BLaER1 treated with 17β-estradiol and CSF1 and Interleukin-3, amounts not matched to agents 10 nM and 100 nM (cell line): ENCODE measurements at regions not wholly inside any gene's neighbourhood (a gene's known extent, or its start where the extent isn't known, plus 50 kb on each side); places are given as distances from the start of the nearest gene placed in this dataset.
A peak's percentile ranks its signal among the peaks of the same experiment; 100 is the strongest.

Source experiments
- H3K27ac ChIP-seq, 11 experiments: shearing (Covaris generic); formaldehyde crosslinking; 2 replicates each; pipeline ENCODE4 v1.8.1; 2022
- H3K27me3 ChIP-seq, 11 experiments: shearing (Covaris generic); formaldehyde crosslinking; 2 replicates each; pipeline ENCODE4 v1.8.1; 2022
- H3K36me3 ChIP-seq, 11 experiments: shearing (Covaris generic); formaldehyde crosslinking; 2 replicates each; pipeline ENCODE4 v1.8.1; 2022
- H3K4me1 ChIP-seq, 10 experiments: shearing (Covaris generic); formaldehyde crosslinking; 2 replicates each; pipeline ENCODE4 v1.8.1; 2022
- H3K4me2 ChIP-seq, 11 experiments: shearing (Covaris generic); formaldehyde crosslinking; 2 replicates each; pipeline ENCODE4 v1.8.1; 2022
- H3K4me3 ChIP-seq, 10 experiments: shearing (Covaris generic); formaldehyde crosslinking; 2 replicates each; pipeline ENCODE4 v1.8.1; 2022
- H3K9ac ChIP-seq, 11 experiments: shearing (Covaris generic); formaldehyde crosslinking; 2 replicates each; pipeline ENCODE4 v1.8.1; 2022
- H3K9me3 ChIP-seq, 11 experiments: shearing (Covaris generic); formaldehyde crosslinking; replicated peaks in 1 of 11; 2 replicates each; pipeline ENCODE4 v1.8.1; 2022
- H4K20me1 ChIP-seq, 11 experiments: shearing (Covaris generic); formaldehyde crosslinking; 2 replicates each; pipeline ENCODE4 v1.8.1; 2022
- Cebpa-rat ChIP-seq, 11 experiments: shearing (Covaris generic); IDR thresholded peaks; 2 replicates each; pipeline ENCODE4 v1.8.1; 2022

DNA sequence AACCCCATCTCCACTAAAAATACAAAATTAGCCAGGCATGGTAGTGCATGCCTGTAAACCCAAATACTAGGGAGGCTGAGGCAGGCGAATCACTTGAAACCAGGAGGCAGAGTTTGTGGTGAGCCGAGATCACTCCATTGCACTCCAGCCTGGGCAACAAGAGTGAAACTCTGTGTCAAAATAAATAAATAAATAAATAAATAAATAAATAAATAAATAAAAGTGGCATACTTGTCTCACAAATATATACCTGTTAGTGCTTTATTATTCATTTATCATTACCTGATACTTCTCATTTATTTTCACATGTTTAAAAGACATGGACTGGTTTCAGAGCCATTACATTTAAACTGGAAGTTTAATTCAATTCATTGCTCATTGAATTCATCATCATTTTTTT is 491.4 kb upstream of the CDH7 start:
- Histone ChIP-seq H3K9me3 (no peaks in the 10 kb centered on the region), H4K20me1 (no peaks in the 10 kb centered on the region), H3K27me3 (no peaks in the 10 kb centered on the region), H3K4me2 (no peak overlapping the region), H3K4me3 (no peak overlapping the region), H3K36me3 (no peaks in the 10 kb centered on the region), H3K9ac (no peak overlapping the region), H3K27ac (no peak overlapping the region), H3K4me1 (no peaks in the 10 kb centered on the region)
- TF ChIP-seq Cebpa-rat (IDR thresholded peaks at IDR 0.05) = no peak

DNA sequence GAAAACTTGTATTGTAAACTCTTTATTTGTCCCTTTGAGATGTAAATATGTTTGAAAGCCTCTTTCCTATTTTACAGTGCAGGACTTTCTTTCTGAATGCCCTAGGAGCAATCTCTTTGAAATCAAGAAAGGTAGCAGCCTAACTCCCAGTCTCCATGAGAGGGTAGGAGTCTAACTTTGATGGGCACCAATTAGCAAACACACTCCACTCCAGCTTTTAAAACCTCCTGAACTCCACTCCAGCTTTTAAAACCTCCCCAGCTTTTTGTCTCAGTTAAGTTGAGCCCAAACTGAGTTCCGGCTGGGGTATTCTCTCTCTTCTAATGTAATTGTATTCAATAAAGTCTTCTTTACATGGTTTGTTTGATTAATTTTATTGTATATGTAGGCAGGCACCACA is 493.7 kb upstream of the CDH7 start:
- no peaks in the 10 kb centered on the region for H3K36me3 ChIP-seq
- no peaks in the 10 kb centered on the region for H4K20me1 ChIP-seq
- H3K9me3 ChIP-seq = no peaks in the 10 kb centered on the region
- no peaks in the 10 kb centered on the region for H3K27me3 ChIP-seq
- no peaks in the 10 kb centered on the region for H3K4me1 ChIP-seq
- no peak overlapping the region for H3K9ac ChIP-seq
- H3K4me3 ChIP-seq = no peak overlapping the region
- no peak overlapping the region for H3K4me2 ChIP-seq
- H3K27ac ChIP-seq = no peak overlapping the region
- no peak for TF ChIP-seq Cebpa-rat (IDR thresholded peaks at IDR 0.05)

DNA sequence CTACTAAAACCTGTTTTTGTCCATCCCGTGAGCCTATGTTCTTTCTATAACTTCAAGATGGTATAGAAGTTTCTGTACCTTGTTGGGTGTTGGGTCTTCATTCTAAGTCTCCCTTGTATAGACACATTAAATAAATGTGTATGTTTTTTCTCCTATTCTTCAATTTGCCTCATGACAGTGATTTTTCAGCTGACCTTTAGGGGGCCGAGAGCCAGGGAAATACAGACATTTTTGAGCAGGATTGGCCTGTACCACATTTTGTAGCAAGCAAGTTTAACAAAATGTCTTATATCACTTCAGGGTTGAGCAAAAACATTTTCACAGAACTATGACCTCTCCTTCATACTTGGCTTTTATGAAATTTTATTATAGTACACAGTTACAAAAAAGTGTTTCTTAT is 495.4 kb upstream of the CDH7 start:
- no peak for TF ChIP-seq Cebpa-rat (IDR thresholded peaks at IDR 0.05)
- no peaks in the 10 kb centered on the region for H3K27me3 ChIP-seq
- H3K36me3 ChIP-seq = no peaks in the 10 kb centered on the region
- H3K9ac ChIP-seq = no peak overlapping the region
- H3K4me2 ChIP-seq = no peak overlapping the region
- no peaks in the 10 kb centered on the region for H4K20me1 ChIP-seq
- H3K27ac ChIP-seq = no peak overlapping the region
- H3K4me3 ChIP-seq = no peak overlapping the region
- H3K9me3 ChIP-seq = no peaks in the 10 kb centered on the region
- no peaks in the 10 kb centered on the region for H3K4me1 ChIP-seq

DNA sequence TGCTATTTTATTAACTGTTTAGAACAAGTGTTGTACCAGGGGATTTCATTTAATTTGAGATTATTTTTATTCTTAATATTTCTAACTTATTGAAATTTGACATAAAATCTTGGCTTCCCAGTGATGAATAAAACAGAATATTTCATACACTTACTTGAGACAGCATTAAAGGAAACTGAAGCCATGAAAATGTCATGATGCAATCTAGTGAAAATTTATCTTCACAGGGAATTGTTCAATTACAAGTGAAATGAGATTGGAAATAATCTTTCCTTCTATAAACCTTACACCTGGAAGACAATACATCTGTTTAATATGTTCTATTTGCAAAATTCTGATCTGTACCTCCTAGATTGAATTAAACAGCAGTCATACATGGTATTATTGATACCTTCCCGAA is 511.0 kb upstream of the CDH7 start:
- H3K36me3 ChIP-seq = no peaks in the 10 kb centered on the region
- peaks cover 4 to 19% (median 7%) of the 10 kb centered on the region in 10 experiments; a peak in 15 of 20 replicates for H3K4me1 ChIP-seq
- H3K4me3 ChIP-seq = no peak overlapping the region
- H3K9me3 ChIP-seq = no peaks in the 10 kb centered on the region
- no peak overlapping the region for H3K27ac ChIP-seq
- H3K27me3 ChIP-seq = no peaks in the 10 kb centered on the region
- H3K9ac ChIP-seq = no peak overlapping the region
- no peaks in the 10 kb centered on the region for H4K20me1 ChIP-seq
- no peak overlapping the region for H3K4me2 ChIP-seq
- TF ChIP-seq Cebpa-rat (IDR thresholded peaks at IDR 0.05) = no peak

DNA sequence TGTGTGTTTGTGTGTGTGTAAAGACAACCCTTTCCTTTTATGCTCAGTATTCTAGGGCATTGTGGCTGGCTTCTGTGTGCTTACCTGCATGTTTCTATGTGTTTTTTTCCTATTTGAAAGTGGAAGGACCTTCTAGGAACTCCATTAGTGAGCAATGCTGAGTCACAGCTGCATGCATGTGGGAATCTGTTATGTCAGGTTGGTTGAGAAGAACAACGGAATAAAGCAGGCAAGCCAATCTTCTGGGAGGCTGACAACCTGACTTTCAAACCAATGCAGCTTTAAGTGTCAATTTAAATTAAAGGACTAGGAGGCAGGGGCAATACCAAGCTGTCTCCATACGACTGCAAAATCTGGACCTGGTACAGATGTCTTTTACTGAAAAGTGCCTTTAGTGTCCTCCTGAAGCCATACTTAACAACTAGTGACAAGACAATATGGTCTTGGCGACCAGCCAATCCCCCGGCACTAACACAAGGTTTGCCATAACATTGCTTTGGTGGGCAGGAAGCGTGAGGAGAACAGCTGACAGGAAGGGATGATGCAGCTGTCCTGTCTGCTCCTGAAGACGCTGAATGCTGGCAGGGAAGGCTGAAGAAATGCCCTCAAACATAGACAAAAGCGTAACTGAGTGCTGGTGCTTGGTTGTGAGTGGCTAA is 514.7 kb upstream of the CDH7 start:
- Histone ChIP-seq H4K20me1 (no peaks in the 10 kb centered on the region), H3K9ac (no peak overlapping the region), H3K4me1 (peaks cover 4 to 30% (median 7%) of the 10 kb centered on the region in 10 experiments; a peak in 15 of 20 replicates), H3K27me3 (no peaks in the 10 kb centered on the region), H3K4me2 (peak overlapping the region; percentile 19 to 79 (median 38); a peak in 16 of 22 replicates), H3K9me3 (no peaks in the 10 kb centered on the region), H3K36me3 (no peaks in the 10 kb centered on the region), H3K4me3 (no peak overlapping the region), H3K27ac (peak overlapping the region in 1 of 11 experiments; percentile 3; a peak in 1 of 22 replicates)
- TF ChIP-seq Cebpa-rat (IDR thresholded peaks at IDR 0.05) = no peak

DNA sequence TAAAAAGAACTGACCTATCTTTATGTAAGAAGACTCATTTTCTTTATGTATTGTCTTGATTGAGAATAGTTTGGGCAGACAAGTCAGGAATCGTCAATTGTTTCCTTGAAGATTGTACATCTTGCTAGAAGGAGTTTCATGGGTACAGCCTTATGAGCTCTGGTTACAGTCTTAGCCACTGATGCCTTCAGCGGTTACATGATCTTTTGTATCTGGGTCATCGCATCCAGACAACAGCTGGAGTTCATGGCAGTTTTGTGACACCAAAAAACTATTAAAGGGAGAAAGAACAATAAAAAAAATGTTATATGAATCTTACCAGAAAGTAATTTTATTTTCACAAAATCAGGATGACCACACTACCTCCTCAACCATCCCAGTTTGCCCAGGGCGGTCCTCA is 520.5 kb upstream of the CDH7 start:
- H3K9ac ChIP-seq = no peak overlapping the region
- no peaks in the 10 kb centered on the region for H3K9me3 ChIP-seq
- H3K27ac ChIP-seq = no peak overlapping the region
- no peak overlapping the region for H3K4me3 ChIP-seq
- H4K20me1 ChIP-seq = no peaks in the 10 kb centered on the region
- TF ChIP-seq Cebpa-rat (IDR thresholded peaks at IDR 0.05) = no peak
- H3K27me3 ChIP-seq = no peaks in the 10 kb centered on the region
- H3K4me2 ChIP-seq = no peak overlapping the region
- no peaks in the 10 kb centered on the region for H3K36me3 ChIP-seq
- H3K4me1 ChIP-seq = peaks cover 0 to 11% (median 0%) of the 10 kb centered on the region in 10 experiments; a peak in 3 of 20 replicates

DNA sequence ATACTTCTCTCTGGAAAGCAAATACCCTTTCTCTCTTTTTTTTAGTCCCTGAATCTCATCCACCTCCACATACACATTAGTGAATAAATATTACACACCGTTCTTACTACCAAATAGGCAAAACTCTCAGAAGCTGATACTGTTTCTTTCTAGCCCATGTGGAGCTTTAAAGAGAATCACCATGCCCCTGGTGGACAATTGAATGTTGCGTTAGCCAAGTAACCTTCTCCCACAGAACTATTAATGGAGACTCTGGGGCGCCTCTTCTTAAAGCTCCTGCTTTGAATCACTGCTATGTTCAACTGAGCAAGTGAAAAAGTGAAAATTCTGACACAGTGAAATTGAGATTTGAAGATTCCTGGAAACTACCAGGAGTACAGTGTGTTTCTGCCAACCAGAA is 522.8 kb upstream of the CDH7 start:
- no peak overlapping the region for H3K4me3 ChIP-seq
- H3K9me3 ChIP-seq = no peaks in the 10 kb centered on the region
- no peaks in the 10 kb centered on the region for H4K20me1 ChIP-seq
- no peaks in the 10 kb centered on the region for H3K4me1 ChIP-seq
- no peak for TF ChIP-seq Cebpa-rat (IDR thresholded peaks at IDR 0.05)
- H3K4me2 ChIP-seq = no peak overlapping the region
- no peak overlapping the region for H3K27ac ChIP-seq
- H3K36me3 ChIP-seq = no peaks in the 10 kb centered on the region
- H3K9ac ChIP-seq = no peak overlapping the region
- H3K27me3 ChIP-seq = no peaks in the 10 kb centered on the region

DNA sequence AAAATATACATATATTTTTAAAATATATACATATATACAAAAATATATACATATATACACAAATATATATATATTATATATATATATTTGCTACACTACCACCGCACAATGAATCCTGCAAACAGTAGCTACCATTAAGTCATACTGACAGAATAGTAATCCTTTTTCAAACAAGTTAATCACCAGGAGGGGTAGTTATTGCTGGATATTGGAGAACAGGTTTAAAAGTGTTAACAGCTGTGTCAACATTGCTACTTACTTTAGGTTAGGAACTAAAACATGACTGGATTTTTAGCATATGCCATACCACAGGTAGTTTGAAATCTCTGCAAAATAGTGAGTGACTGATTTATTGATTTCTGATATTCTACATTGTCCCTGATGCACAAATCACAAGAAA is 529.1 kb upstream of the CDH7 start:
- Histone ChIP-seq H3K36me3 (no peaks in the 10 kb centered on the region), H3K9ac (no peak overlapping the region), H3K27me3 (no peaks in the 10 kb centered on the region), H3K4me2 (no peak overlapping the region), H3K27ac (no peak overlapping the region), H3K4me3 (no peak overlapping the region), H4K20me1 (no peaks in the 10 kb centered on the region), H3K9me3 (no peaks in the 10 kb centered on the region), H3K4me1 (no peaks in the 10 kb centered on the region)
- TF ChIP-seq Cebpa-rat (IDR thresholded peaks at IDR 0.05) = no peak

DNA sequence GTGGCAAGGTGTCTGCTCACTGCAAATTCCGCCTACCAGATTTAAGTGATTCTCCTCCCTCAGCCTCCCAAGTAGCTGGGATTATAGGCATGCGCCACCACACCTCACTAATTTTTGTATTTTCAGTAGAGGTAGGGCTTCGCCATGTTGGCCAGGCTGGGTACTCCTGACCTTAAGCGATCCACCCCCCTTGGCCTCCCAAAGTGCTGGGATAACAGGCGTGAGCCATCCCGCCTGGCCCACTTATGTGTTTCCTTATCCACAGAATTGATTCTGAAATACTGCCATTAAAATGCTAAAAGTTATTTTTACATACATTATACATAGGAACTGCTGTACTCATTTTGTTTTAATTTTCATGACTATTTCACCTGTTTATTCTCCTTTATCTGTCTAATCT is 529.7 kb upstream of the CDH7 start:
- H3K4me3 ChIP-seq = no peak overlapping the region
- H3K36me3 ChIP-seq = no peaks in the 10 kb centered on the region
- H3K27ac ChIP-seq = no peak overlapping the region
- H4K20me1 ChIP-seq = no peaks in the 10 kb centered on the region
- no peaks in the 10 kb centered on the region for H3K4me1 ChIP-seq
- no peaks in the 10 kb centered on the region for H3K27me3 ChIP-seq
- no peaks in the 10 kb centered on the region for H3K9me3 ChIP-seq
- no peak overlapping the region for H3K4me2 ChIP-seq
- H3K9ac ChIP-seq = no peak overlapping the region
- no peak for TF ChIP-seq Cebpa-rat (IDR thresholded peaks at IDR 0.05)

DNA sequence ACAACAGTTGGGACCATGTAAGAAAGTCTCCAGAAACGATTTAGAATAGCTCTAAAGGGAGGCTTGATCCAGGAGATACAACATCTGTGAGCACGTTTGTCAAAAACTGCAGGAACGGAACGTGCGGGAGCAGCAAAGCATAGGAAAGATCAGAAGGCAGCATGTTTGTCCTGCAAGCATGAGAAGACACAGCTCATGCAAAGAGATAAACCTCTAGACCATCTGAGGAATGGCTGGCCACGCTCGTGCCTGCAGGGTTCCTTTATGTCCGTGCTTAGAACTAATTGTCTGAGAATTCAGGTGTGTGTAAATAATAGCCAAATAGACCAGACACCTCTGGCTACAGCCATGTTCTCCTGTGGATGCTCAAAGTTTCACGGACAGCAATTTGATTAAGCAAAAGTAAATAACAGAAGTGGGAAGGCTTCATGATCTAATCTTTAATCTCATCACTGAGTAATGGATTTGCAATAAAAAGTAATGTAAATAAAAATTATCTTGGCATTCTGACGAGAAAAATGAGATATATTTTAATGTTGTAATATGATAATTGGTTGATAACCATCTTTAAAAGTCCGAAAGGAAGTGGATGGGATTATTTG is 534.8 kb upstream of the CDH7 start:
- H3K27ac ChIP-seq = no peak overlapping the region
- H3K27me3 ChIP-seq = no peaks in the 10 kb centered on the region
- TF ChIP-seq Cebpa-rat (IDR thresholded peaks at IDR 0.05) = no peak
- no peak overlapping the region for H3K4me3 ChIP-seq
- no peak overlapping the region for H3K4me2 ChIP-seq
- H3K36me3 ChIP-seq = no peaks in the 10 kb centered on the region
- no peaks in the 10 kb centered on the region for H4K20me1 ChIP-seq
- H3K4me1 ChIP-seq = no peaks in the 10 kb centered on the region
- H3K9ac ChIP-seq = no peak overlapping the region
- no peaks in the 10 kb centered on the region for H3K9me3 ChIP-seq
